HG03565 (cell line): ENCODE measurements at regions not wholly inside any gene's neighbourhood (a gene's known extent, or its start where the extent isn't known, plus 50 kb on each side); places are given as distances from the start of the nearest gene placed in this dataset.
A peak's percentile ranks its signal among the peaks of the same experiment; 100 is the strongest.

Experiments
- ATAC-seq: cut with Tn5 transposase; IDR thresholded peaks from one replicate; pipeline ENCODE4 v1.9.1; 2021; ENCODE audit warnings: mild to moderate bottlenecking, moderate library complexity; ENCODE audit not compliant: unreplicated experiment

GRCh38 chr3:55183201-55183600 is 255.3 kb upstream of the LRTM1 start:
- no peak for ATAC-seq

- ATAC-seq: no peak
Measured at GRCh38 chr3:55180936-55181535, 253.2 kb upstream of the LRTM1 start.

DNA sequence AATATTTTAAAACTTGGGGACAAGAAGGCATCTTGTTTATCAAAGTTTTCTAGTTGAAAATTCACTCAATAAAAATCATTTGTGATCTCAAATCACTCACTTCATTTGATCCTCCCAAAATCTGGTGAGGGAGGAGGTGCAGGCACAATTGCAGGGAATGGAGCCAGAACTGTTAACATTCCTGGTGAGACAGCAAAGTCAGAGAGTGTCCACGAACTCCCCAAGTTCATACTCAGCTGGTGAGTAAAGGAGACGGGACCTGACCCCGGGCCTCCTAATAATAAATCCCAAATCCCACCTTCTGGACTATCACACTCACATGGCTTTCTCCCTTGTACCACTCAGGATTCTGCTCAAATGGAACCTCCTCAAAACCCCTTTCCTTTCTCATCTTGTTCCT is 252.3 kb upstream of the LRTM1 start:
- no peak for ATAC-seq

DNA sequence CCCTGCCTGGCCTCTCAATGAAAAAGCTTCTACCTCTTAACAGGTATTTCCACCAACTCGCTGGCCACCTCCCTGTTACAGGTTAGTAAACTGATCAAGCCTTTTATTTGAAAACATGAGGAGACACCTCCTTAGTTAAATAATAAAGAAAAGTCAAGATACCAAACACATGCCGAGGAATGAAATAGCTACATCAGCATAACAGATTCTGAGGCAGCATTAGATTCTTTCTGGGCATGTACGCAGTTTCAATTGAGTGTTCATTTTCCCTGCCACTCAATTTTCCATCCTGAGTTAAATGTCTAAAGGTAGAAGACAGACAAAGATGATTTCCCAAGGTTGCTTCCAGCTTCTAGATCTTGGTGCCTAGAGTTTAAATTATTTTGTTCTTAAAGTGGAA is 250.5 kb upstream of the LRTM1 start:
- ATAC-seq: no peak

- ATAC-seq: no peak
Measured at GRCh38 chr3:55177749-55178148, 249.9 kb upstream of the LRTM1 start.

- no peak for ATAC-seq
Measured at GRCh38 chr3:55175423-55175822, 247.6 kb upstream of the LRTM1 start.

- ATAC-seq: no peak
Measured at GRCh38 chr3:55174747-55175146, 246.9 kb upstream of the LRTM1 start.

- ATAC-seq: no peak
Measured at GRCh38 chr3:55173504-55173903, 245.6 kb upstream of the LRTM1 start.

- no peak for ATAC-seq
Measured at GRCh38 chr3:55172913-55173312, 245.1 kb upstream of the LRTM1 start.

DNA sequence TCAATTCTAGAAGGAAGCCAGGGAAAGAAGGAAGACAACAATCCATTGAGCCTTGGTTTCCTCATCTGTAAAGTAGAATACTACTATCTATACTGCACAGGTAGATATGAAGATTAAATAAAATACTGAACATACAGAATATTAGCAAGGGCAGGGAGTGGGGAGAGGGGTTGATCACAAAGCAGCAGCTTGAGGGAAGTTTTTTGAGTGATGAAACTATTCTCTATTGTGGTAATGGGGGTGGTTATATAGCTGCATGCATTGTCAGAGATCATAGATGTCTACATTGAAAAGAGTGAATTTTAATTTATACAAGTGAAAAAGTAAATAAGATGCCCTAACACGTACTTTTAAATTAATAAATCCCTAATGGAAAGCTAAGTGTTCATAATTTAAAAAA is 242.6 kb upstream of the LRTM1 start:
- no peak for ATAC-seq

DNA sequence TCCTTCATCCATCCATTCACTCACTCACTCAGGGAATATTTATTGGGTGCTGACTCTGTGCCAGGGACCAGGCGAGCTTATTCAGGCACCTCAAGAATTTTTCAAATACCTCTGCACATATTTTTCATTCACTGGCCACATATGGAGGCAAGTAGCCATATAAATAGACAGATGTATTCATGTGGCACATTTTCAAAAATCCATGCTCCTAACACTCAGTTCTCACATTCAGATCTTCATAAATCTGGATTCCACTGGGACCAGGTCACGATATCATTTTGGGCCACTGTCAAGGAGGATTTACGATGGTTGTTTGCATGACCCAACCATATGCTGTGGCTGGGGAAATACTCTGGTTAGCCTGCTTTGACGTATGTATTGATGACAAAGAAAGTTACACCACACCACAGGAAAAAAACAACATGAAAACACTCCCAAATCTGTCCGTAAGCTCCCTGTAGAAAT is 241.8 kb upstream of the LRTM1 start:
- ATAC-seq: no peak

GRCh38 chr3:55169161-55169560 is 241.3 kb upstream of the LRTM1 start:
- ATAC-seq: no peak

GRCh38 chr3:55167586-55168317 is 239.9 kb upstream of the LRTM1 start:
- no peak for ATAC-seq

- peak; percentile 56 for ATAC-seq
Measured at GRCh38 chr3:55166576-55167555, 239.0 kb upstream of the LRTM1 start.

DNA sequence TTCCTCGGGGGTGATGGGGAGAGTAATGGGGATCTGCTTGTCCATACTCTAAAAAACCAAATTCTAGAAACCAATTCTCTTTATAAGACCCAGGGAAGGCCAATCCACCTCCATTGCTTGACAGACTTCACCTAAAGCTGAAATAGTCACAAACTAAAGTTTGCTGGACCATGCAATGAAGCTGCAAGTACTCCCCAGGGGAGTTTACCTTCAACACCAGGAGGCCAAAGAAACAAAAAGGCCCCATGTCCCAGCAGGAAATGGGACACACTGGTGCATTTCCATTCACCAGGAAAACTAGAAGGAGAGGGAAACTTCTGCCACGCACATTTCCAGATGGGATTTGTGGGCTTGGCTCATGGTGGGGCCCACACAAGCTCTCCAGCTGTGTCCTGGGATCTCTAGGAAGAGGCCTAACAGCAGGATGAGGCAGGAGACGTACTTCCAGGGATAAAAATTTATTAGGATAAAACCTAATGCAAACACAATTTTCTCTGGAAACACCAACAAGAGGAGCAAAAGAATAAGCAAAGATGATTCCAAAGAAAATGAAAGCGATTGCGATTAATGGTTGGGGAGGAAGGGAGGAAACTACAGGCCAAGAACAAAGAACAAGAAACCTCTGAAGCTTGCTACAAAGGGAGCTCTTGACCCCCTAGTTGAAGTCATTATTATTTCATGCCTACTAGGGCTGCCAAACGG is 238.0 kb upstream of the LRTM1 start:
- no peak for ATAC-seq

DNA sequence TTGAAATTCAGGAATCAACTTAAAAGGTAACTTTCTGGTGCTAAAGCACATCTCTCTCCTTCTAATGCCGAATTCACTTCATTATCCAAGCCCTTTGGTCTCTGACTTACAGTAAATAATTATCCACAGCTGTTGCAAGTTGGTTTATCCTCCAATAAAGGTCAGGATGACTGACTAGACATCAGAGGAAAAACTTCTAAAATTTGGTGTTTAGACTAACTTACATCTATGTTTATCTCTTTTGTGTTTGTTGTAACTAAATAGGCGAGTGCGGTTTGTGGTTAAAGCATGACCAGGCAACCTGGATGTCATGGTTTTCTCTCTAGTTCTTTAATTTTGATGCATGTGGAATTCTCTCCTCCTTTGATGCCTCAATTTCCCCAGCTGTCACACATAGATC is 237.4 kb upstream of the LRTM1 start:
- ATAC-seq: no peak

DNA sequence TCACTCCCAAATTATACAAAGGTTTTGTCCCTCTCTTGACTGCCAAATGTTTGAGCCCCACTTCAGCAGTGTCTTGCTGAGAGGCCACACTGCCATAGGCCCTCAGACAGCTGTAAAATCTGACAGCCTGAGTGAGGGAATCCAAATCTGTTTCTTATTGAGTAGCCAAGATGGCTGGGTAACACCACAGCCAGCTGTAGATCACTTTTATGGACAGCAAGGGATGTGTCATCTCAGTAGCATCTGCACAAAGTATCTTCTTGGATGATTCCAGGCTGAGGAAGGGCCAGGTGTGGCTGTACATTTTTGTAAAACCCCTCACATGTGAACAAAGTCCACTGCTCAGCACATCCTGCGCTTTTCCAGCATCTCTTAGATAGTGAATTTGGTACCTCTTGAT is 237.0 kb upstream of the LRTM1 start:
- ATAC-seq: no peak

DNA sequence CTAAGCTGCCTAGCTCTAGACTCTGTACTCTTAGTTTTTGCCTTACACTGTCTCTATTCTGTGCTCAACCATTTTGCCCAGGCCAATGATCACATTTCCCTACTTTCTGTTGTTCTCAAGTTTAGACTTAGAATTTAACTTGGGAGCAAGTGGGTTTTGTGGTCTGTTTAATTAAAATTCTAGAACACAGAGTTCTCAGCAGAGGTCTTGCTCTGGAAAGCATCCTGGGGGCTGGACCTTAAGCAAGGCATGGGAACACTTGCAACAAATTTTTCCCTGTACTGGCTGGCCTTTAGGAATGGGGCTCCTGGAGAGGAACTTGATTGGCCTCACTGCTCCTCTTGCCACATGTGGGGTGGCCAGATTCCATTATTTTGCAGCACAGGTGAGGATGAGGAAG is 236.3 kb upstream of the LRTM1 start:
- no peak for ATAC-seq

GRCh38 chr3:55163421-55163820 is 235.6 kb upstream of the LRTM1 start:
- no peak for ATAC-seq

- ATAC-seq: no peak
Measured at GRCh38 chr3:55162031-55162795, 234.4 kb upstream of the LRTM1 start.
